ENCODE measurements at regions not wholly inside any gene's neighbourhood (a gene's known extent, or its start where the extent isn't known, plus 50 kb on each side); places are given as distances from the start of the nearest gene placed in this dataset.

GRCh38 chr2:34320056-34320455 lies 721.0 kb upstream of the FAM98A start:
- H3K27ac Mint-ChIP-seq: no peak overlapping the region
- ATAC-seq: no peak
- CTCF ChIA-PET: no interaction called here

More at GRCh38 chr2:34320056-34320455, 721.0 kb upstream of the FAM98A start:
- H3K27me3 Mint-ChIP-seq (ENCODE audit: low read depth): no peaks in the 10 kb centered on the region
- no peak for DNase-seq (ENCODE audit: low spot score)
- peaks cover 3% of the 10 kb centered on the region; the same call in 1 of the 2 replicates for H3K9me3 Mint-ChIP-seq
- no peaks in the 10 kb centered on the region for H3K36me3 Mint-ChIP-seq
- POLR2A ChIA-PET: no interaction called here
- no peaks in the 10 kb centered on the region for H3K4me1 Mint-ChIP-seq
- H3K4me3 Mint-ChIP-seq: no peak overlapping the region
- no peak for TF ChIP-seq GTF2I (CRISPR knock-in tag; conservative IDR thresholded peaks at IDR 0.05)
- no peak for TF ChIP-seq ATF3 (CRISPR knock-in tag; conservative IDR thresholded peaks at IDR 0.05)
- TF ChIP-seq USF2 (CRISPR knock-in tag; IDR thresholded peaks at IDR 0.05): no peak
- TF ChIP-seq ZMAT4 (CRISPR knock-in tag; IDR thresholded peaks at IDR 0.05): no peak
- no peak for TF ChIP-seq ZNF219 (CRISPR knock-in tag; IDR thresholded peaks at IDR 0.05; ENCODE audit: borderline replicate concordance)
- TF ChIP-seq CREM (CRISPR knock-in tag; IDR thresholded peaks at IDR 0.05): no peak
- no peak for TF ChIP-seq MLX (CRISPR knock-in tag; IDR thresholded peaks at IDR 0.05)
- TF ChIP-seq AFF4 (CRISPR knock-in tag; IDR thresholded peaks at IDR 0.05; ENCODE audit: borderline replicate concordance): no peak
- no peak for TF ChIP-seq NR3C1 (CRISPR knock-in tag; conservative IDR thresholded peaks at IDR 0.05; ENCODE audit: low read depth)
- no peak for TF ChIP-seq ZNF232 (CRISPR knock-in tag; IDR thresholded peaks at IDR 0.05)
- TF ChIP-seq ESRRA (CRISPR knock-in tag; IDR thresholded peaks at IDR 0.05; ENCODE audit: borderline replicate concordance): no peak
- no peak for TF ChIP-seq ATF6 (CRISPR knock-in tag; IDR thresholded peaks at IDR 0.05)
- TF ChIP-seq MXD4 (CRISPR knock-in tag; IDR thresholded peaks at IDR 0.05; ENCODE audit: borderline replicate concordance): no peak
- TF ChIP-seq TEAD1 (CRISPR knock-in tag; IDR thresholded peaks at IDR 0.05): no peak
- no peak for TF ChIP-seq GABPB1 (CRISPR knock-in tag; IDR thresholded peaks at IDR 0.05)
- TF ChIP-seq ELF4 (CRISPR knock-in tag; IDR thresholded peaks at IDR 0.05; ENCODE audit: low read depth): no peak
- TF ChIP-seq RORB (CRISPR knock-in tag; IDR thresholded peaks at IDR 0.05): no peak
- TF ChIP-seq JUN (CRISPR knock-in tag; IDR thresholded peaks at IDR 0.05): no peak

All from WTC11 (cell line).